Peyer's patch (tissue), 4 donors: ENCODE measurements at regions not wholly inside any gene's neighbourhood (a gene's known extent, or its start where the extent isn't known, plus 50 kb on each side); places are given as distances from the start of the nearest gene placed in this dataset.

Source experiments
- CTCF ChIP-seq, 6 experiments: fragments of 450-650 bp in 4 of 6; fragments of 200-600 bp in 2 of 6; sonication (generic) in 1 of 6; IDR thresholded peaks; one replicate each; pipeline ENCODE4 v1.5.1; 2017 to 2019; ENCODE audit warnings: antibody characterized with exemption in 6 of 6, mild to moderate bottlenecking in 3 of 6, moderate library complexity in 1 of 6
- POLR2A ChIP-seq, 2 donors: fragments of 450-650 bp; IDR thresholded peaks; one replicate each; pipeline ENCODE4 v1.5.1; 2017; ENCODE audit warnings: antibody characterized with exemption in 2 of 2, mild to moderate bottlenecking in 2 of 2, moderate library complexity in 2 of 2

GRCh38 chr18:5622905-5623304 is 79.1 kb upstream of the EPB41L3 start:
- TF ChIP-seq CTCF (IDR thresholded peaks at IDR 0.05), result no peak
- TF ChIP-seq POLR2A (IDR thresholded peaks at IDR 0.05), result no peak
